HG03060 (cell line): ENCODE measurements at regions not wholly inside any gene's neighbourhood (a gene's known extent, or its start where the extent isn't known, plus 50 kb on each side); places are given as distances from the start of the nearest gene placed in this dataset.

Source experiments
- ATAC-seq: cut with Tn5 transposase; IDR thresholded peaks from one replicate; pipeline ENCODE4 v1.9.1; 2021; ENCODE audit warnings: low read depth, moderate number of reproducible peaks; ENCODE audit not compliant: unreplicated experiment

DNA sequence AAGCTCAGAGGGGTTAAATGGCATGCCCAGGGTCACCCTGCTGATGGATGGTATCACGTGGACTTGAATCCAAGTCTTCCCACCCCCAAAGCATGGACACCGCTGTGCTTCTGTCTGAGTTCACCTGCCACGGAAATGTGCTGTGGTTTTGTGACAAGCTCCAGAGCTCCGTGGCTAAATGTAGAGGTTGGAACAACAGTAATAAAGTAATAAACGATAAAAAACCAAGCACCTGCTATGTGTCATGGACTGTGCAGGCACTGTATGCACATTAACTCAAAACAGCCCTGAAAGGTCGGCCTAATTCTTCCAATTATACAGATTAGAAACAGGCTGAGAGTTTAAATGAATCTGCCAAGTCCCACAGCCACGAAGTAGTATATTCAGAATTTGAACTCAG is 182.1 kb upstream of the NAV2 start:
- no peak for ATAC-seq

DNA sequence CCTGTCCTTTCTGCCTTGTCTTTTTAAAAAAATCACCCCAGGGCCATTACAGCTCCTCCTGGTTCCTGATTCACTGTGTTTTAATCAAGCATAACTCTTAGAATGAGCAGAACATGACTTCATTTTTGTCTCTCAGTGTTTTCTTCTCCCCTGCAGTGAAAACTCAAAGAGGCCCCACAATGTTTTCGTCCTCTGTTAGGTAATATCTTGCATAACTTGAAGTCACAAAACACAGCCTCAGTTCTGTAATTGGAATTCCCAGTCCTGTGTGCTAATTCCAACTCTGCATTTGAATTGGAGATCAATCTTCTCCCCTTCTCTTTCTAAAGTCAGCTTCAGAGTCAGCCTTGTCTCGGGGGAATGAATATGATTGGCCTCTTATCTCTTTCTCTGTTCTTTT is 186.5 kb upstream of the NAV2 start:
- no peak for ATAC-seq

DNA sequence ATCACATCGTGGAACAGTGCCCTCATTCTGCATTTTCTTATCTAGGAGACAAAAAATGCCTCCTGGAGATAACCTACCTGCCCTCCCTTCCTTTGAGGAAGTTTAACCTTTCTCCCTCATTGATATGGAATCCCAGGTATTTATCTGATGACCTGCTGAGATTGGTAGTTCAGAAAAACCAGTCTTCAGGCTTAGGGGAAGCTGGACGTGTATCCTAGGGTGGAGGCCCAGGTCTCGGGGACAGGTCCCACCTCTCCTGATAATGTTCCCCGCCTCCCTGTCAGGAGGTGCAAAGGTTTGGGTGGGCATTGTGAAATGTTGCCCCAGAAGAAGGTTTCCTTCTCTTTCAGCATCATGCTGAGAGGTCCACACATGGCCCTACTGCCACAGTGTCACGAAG is 186.9 kb upstream of the NAV2 start:
- ATAC-seq = no peak

DNA sequence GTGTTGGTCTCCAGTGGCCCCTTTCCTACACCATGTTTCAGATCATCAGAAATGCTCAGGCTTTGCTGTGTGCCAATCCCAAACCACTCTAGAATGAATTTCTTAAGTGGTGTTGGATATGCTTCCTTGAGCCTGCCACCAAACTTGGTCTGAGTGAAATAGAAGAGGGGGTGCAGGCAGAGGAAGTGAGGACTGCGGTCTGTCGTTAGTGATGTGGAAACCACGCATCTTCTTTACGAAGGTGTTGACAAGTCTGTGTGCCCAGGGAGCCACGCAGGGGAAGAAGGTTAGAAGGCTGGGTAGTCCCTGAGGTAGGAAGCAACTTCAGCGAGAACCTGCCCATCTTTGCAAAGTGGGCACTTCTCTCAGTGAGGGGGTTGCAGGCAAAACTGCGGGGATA is 187.4 kb upstream of the NAV2 start:
- no peak for ATAC-seq

DNA sequence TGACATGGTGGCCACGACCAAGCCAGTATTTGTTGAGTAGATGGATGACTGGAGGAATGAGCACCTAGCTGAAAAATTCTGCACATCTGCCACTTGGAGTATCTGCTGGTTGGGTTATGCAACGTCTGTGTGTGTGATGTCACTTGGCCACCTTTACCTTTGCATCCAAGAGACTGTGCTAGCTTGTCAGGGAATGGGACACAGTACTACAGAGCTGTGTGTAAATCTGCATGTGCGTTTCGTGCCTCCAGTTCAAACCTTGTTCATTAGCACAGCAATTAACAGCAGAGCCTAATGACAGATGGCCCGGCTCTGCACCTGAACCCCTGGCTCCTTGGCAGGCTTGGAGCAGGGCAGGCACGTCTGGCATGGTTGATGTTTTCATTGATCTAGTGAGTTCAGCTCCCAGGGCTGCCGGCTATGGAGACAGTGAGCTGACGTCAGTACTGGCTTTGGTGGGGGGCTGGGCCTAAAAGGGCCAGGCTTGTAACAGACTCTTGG is 188.4 kb upstream of the NAV2 start:
- no peak for ATAC-seq

DNA sequence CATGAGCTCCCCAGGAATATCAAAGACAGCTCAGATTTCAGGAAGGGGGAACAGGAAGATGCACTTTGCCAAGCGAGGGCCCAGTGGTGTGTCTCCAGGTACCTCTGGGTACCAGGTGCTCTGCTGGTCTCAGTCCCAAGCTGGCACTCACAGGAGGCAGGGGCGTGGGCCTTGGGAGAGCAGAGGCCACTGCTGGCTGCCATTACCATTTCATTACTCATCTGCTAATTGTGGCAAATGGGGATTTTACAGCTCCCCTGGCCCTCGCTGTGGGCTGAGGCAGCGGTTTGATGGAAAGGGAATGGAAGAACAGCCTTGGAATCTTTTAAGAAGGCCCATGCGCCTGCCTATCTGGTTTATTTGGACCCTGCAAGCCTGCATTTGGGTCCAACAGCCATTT is 192.0 kb upstream of the NAV2 start:
- no peak for ATAC-seq

DNA sequence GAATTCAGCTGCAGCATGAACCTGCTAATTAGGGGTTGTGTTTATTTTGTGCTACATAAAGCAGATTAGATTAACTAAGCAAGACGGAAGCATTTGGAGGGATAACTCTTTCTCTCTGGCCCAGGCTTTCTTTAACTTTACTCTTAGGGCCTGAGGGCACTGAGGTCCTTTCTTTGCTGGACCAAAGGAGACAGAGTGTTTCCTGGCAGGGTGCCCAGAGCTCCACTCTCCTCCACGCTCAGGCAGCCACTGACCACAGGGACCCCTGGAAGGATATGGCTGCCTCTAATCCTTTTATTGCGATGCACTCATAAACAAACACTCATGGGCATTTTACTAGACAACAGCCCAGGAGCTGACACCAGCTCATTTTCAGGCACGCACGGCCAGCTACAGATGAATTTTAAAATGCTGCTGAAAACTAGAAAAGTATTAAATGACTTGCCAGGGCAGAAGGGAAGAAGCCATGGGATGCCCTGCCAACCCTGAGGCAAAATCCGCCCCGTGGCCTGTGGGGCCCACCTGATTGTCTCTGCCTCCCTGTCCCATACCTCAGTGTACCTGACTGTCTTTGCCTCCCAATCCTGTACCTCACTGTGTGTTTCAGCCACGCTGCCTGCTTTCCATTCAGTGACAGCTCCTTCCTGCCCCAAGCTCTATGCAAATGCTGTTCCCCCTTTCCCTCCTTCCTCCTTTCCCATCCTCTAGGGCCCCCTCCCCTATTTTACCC is 192.6 kb upstream of the NAV2 start:
- ATAC-seq = no peak

DNA sequence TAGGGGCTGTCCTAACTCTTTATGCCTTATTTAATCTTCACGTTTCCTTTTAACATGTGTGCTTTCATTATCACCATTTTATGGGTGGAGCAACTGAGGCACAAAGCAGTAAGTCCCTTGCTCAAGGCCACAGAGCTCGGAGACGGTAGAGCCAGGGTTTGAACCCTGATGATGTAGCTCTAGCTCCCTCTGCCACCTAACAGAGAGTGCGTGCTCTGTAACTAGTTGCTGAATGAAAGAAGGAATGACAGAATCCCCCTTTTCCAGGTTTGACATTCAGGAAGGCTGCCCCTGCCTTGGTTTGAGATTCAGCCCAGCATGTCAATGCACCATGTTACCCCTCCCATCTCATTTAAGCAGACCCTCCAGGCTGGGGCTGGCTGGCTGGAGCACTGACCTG is 193.3 kb upstream of the NAV2 start:
- ATAC-seq = no peak

DNA sequence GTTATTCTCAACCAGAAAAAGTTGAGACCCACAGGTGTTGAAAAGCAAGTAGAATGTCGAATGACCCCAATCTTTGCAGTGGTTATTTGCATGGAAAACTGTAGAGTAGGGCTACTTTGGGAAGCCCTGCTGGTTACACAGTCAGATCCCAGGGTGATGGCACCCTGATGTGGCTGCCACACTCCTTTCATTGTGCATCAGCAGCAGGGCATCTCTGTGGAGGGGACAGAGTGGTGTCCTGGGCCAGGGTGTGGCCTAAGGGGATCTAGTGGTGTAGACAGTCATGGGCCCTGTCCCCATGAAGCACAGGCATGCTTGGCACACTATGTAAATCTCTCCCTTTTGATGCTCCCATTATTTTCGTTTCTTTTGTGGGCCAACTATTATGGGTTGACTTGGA is 199.4 kb upstream of the NAV2 start:
- no peak for ATAC-seq

DNA sequence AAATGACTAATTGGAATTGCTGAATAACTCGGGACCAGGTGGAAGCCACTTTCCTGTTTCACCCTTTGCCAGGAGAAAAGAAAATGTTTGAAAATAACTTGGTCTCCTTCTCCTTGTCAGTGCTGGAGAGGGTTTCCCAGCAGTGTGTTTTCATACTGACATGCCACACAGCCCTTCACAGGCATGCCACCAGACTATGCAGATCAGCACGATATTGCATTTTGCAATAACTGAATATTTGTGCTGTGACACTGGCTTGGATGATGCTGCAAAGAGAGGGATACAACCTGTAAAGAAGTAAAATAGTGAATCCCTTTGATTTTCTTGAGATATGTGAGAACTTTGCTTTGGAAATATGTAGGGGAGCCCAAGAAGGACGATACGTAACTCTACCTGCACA is 200.0 kb upstream of the NAV2 start:
- no peak for ATAC-seq

DNA sequence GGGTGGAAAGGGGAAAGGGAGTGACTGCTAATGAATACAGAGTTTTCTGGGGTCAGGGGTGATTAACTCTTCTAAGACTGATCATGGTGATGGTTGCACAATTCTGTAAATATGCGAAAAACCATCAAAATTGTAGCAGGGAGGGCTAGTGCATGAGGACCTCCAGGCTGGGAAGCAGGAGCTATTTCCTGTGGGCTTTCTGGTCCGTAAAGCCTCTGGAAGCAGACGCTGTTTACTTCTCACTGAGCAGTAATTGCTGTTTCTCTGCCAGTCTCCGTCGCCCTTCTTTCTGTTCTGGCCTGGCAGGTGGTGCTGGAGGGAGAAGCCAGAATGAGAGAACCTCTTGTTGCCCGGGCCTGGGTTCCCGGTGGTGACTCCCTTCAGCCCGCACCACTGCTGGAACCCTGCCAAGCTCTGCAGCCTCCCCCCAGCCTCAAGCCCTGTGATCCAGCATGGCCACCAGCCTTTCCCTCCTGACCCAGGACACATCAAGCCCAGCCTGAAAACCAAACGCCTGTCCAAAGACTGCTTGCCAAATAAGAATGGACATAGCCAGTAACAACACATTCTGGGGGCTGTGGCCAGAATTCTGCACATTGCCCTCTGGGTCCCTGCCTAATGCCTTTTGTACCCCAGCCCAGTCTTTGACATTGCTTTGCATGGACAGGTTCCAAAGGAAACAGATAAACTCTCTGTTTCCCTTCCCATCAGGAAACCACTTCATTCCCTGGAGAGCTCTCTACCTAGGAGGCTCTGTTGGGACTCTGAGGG is 201.0 kb upstream of the NAV2 start:
- no peak for ATAC-seq

DNA sequence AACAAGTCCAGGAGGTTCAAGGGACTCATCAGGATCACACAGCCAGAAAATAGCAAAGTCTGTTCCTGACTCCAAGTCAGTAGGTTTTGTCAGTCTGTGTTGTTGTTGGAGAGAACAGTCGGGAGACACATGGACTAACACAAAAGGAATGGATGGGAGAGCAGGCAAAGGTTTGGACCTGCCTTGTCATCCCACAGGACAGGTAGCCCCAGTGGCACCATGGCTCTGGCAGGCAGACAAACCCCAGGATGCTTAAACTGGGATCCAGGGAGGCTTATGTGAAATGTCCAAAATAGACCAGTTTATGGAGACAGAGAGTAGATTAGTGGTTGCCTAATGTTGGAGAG is 201.6 kb upstream of the NAV2 start:
- no peak for ATAC-seq

DNA sequence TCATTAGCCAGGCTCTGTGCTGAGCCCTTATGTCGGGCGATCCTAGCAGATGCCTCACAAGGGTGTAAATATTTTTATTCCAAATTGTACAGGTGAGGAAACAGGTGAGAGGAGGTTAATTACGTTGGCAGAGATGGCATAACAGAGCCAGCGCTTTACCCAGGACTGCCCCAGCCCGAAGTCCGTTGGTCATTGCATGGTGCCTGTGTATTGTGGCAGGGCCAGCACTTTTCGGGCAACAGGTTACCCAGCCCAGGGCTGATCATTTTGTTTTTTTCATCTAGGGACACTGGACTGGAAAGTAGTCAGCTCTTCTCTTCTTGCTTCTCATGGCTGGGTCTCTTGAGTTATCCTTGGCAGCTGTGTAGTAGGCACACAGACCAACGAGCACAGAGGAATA is 202.2 kb upstream of the NAV2 start:
- no peak for ATAC-seq

DNA sequence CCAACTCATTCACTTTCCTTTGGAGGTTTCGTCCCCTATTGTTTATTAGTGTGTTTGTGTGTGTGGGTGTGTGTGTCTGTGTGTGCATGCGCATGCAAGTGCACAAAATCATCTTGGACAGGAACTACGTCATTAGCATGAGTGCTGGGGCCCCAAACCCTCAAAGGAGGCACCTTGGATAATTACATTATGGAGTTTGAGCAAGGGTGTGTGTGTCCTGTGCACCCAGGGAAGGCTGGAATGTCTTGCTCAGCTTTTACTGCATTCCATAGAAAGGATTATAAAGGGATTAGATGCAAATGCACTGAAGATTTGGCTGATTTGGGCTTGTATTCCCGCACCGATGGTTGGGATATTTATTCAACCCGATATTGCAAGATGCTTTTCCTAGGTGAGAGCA is 203.4 kb upstream of the NAV2 start:
- ATAC-seq = no peak

DNA sequence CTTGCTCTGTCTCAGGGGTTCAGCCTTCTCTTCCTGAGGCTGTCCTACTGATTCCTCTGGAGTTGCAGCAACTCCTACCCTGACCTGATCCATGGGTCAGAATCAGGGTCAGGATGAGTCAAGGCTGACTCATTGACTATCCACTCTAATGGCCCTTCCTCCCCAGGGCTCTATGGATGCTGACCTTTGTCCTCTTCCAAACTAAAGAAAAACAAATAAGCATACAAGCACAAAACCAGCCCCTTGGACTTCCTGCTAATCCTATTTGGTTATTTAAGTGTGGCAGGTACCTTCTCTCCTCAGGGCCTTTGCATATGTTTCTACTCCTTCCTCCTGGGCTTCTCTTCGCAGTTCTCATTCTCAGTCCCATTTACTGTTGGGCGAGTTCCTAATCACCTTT is 204.5 kb upstream of the NAV2 start:
- no peak for ATAC-seq

DNA sequence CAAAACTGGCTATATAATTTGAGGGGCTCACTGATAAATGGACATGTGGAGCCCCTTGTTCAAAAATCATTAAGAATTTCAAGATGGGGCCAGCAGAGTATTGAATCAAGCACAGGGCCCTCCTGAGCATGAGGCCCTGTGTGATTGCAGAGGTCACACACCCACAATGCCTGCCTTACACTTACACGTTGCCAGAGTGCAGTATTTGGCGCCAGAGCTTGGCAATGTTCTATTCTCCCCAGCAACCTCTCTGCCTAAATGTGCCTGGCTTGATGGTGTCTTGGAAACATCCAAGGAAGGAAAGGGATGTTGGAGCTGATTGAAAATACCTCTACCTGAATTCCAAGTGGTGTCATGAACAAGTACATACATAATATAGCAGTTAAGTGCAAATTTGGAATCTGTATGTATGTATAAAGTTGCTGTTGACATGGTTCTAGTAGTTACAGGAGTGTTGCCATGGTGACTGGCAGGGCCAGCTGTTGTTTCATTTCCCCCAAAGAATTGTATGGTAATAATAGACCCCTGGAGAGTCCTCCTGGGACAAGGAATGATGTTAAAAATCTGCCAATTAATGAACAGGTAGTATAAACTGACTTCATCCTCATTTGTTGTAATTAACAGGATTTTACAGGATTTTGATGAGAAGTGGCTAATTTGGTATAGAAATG is 205.7 kb upstream of the NAV2 start:
- no peak for ATAC-seq

DNA sequence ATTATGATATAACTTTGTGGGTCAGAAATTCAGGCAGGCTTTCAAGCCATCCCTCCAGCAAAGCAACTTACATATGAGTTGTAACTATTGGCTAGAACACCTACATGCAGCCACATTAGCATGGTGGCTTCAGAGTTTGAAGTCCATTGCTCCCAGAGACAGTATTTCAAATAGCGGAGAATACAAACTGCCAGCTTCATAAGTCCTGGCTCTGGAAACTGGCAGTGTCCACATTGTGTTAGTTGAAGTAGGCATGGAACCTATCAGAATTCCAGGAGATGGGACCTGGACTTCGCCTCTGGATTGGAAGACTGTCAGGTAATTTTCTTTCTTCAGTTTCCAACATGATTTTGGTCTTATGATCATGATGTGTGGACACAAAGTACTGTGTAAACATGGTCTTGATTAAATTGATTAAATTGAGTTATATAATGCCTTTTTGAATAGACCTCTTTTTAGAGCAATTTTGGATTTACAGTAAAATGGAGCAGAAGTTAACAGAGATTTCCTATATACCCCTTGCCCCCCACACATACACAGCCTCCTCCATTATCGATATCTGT is 209.9 kb upstream of the NAV2 start:
- no peak for ATAC-seq

DNA sequence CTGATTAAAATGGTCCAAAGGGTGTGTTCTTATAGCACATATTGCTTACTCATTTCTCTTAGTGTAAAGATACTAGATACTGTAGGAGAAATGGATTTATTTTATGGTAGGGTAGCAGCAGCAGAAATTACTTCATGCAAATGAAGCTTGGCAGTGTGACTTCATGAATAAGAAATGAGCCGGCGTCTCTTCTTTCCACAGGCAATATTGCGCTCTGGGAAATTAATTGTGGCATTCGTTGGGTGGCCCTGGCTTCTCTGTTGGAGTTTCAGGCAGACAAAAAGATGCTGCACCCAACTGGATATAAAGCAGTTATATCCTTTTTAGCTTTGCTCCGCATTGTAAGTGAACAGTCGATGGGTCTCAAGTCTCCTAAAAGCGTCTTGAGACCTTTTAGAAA is 211.0 kb upstream of the NAV2 start:
- ATAC-seq = no peak

DNA sequence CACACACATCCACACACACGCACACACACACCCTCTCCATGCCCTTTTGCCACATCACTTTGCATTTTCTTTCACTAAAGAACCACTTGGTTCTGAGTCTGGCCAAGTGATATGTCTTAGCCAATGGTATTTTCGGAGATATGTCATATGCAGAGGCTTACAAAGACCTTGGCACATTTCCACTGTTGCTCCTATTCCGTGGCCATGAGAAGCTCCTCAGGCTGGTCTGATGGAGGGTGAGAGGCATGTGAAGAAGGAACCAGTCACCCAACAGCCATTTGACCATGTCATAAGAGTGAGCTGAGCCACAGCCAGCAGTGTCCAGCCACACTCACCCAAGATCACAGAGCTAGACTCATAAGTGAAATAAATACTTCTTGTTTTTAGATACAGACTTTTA is 212.6 kb upstream of the NAV2 start:
- no peak for ATAC-seq

DNA sequence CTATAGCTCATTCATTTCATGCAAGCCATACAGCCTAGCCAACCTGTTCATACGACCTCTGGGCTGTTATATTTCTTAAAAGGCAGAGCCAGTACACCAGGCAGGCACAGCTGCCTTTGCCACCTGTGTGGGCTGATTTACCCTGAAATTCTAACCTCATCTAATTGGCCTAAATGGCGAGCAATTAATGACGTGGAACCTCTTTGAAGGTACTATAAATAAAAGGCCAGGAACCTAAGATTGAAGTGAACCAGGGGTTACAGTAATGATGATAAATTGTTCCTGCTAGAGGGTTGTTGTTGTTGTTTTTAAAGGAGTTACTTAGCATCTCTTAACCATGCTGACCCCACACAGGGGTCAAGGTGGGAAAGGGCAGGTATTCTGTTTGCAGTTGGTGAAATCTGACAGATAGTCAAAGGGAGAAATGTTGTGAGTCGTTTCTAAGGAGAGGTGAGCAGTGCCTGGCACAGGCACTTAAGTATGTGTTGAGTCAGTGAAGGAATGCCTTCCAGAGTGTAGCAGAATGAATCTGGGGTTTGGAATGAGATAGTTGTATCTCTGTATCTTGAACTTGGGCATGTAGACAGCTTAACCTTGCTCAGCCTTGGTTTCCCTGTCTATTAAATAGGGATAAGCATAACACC is 213.5 kb upstream of the NAV2 start:
- no peak for ATAC-seq
